Mucosa of rectum (tissue), 2 donors: ENCODE measurements at regions not wholly inside any gene's neighbourhood (a gene's known extent, or its start where the extent isn't known, plus 50 kb on each side); places are given as distances from the start of the nearest gene placed in this dataset.
"Not testable (repeated sequence)": the region's sequence is repeated elsewhere in the genome, so short reads cannot be mapped to it uniquely, and the experiment has no call there.

Experiments
- H3K27ac ChIP-seq, 2 donors: one replicate each; pipeline ENCODE4 v1.7.0; 2013; ENCODE audit warnings: inconsistent platforms in 2 of 2, low read depth in 2 of 2, low read length in 2 of 2
- H3K27me3 ChIP-seq, 2 donors: one replicate each; pipeline ENCODE4 v1.7.0; 2013; ENCODE audit warnings: low read length in 2 of 2; ENCODE audit not compliant: control insufficient read depth in 2 of 2, insufficient read depth in 2 of 2
- H3K36me3 ChIP-seq, 2 donors: one replicate each; pipeline ENCODE4 v1.7.0; 2013; ENCODE audit warnings: low read length in 2 of 2; ENCODE audit not compliant: control insufficient read depth in 2 of 2, insufficient read depth in 2 of 2
- H3K4me1 ChIP-seq, 2 donors: one replicate each; pipeline ENCODE4 v1.7.0; 2013; ENCODE audit warnings: low read length in 2 of 2, mild to moderate bottlenecking in 1 of 2; ENCODE audit not compliant: control insufficient read depth in 2 of 2, insufficient read depth in 2 of 2
- H3K4me3 ChIP-seq, 2 donors: one replicate each; pipeline ENCODE4 v1.7.0; 2013; ENCODE audit warnings: low read length in 2 of 2
- H3K9ac ChIP-seq, 2 donors: one replicate each; pipeline ENCODE4 v1.7.0; 2013; ENCODE audit warnings: low read length in 2 of 2, low read depth in 1 of 2, mild to moderate bottlenecking in 1 of 2
- H3K9me3 ChIP-seq, 2 donors: one replicate each; pipeline ENCODE4 v1.7.0; 2013; ENCODE audit warnings: low read length in 2 of 2; ENCODE audit not compliant: control insufficient read depth in 2 of 2
- donor health status: healthy.
- donor health status: Normal muscosa, but diverticular disease.

GRCh38 chr9:41043433-41043832 is 85.0 kb downstream of the FOXD4L6 start:
- not testable (repeated sequence) for H3K36me3 ChIP-seq, H3K27ac ChIP-seq, H3K27me3 ChIP-seq, H3K4me3 ChIP-seq, H3K9ac ChIP-seq, H3K4me1 ChIP-seq, H3K9me3 ChIP-seq

- not testable (repeated sequence) for H3K9me3 ChIP-seq, H3K36me3 ChIP-seq, H3K4me3 ChIP-seq, H3K27me3 ChIP-seq, H3K4me1 ChIP-seq, H3K9ac ChIP-seq, H3K27ac ChIP-seq
Observed at GRCh38 chr9:41042111-41042510, 86.4 kb downstream of the FOXD4L6 start.

- not testable (repeated sequence) for H3K9me3 ChIP-seq, H3K36me3 ChIP-seq, H3K27me3 ChIP-seq, H3K9ac ChIP-seq, H3K4me1 ChIP-seq, H3K27ac ChIP-seq, H3K4me3 ChIP-seq
Observed at GRCh38 chr9:41040705-41041342, 87.7 kb downstream of the FOXD4L6 start.

- not testable (repeated sequence) for H3K9ac ChIP-seq, H3K27me3 ChIP-seq, H3K4me1 ChIP-seq, H3K27ac ChIP-seq, H3K36me3 ChIP-seq, H3K4me3 ChIP-seq, H3K9me3 ChIP-seq
Observed at GRCh38 chr9:41035276-41035675, 93.2 kb downstream of the FOXD4L6 start.

GRCh38 chr9:41034699-41035197 is 93.7 kb downstream of the FOXD4L6 start:
- not testable (repeated sequence) for H3K27me3 ChIP-seq, H3K27ac ChIP-seq, H3K36me3 ChIP-seq, H3K9ac ChIP-seq, H3K4me3 ChIP-seq, H3K4me1 ChIP-seq, H3K9me3 ChIP-seq

- not testable (repeated sequence) for H3K4me3 ChIP-seq, H3K4me1 ChIP-seq, H3K27me3 ChIP-seq, H3K27ac ChIP-seq, H3K9me3 ChIP-seq, H3K36me3 ChIP-seq, H3K9ac ChIP-seq
Observed at GRCh38 chr9:41033877-41034276, 94.6 kb downstream of the FOXD4L6 start.

- H3K4me1 ChIP-seq, H3K9ac ChIP-seq, H3K36me3 ChIP-seq, H3K4me3 ChIP-seq, H3K27me3 ChIP-seq, H3K27ac ChIP-seq, H3K9me3 ChIP-seq: not testable (repeated sequence)
Observed at GRCh38 chr9:41033360-41033759, 95.1 kb downstream of the FOXD4L6 start.

GRCh38 chr9:41026912-41027676 is 101.4 kb downstream of the FOXD4L6 start:
- not testable (repeated sequence) for H3K9ac ChIP-seq, H3K4me1 ChIP-seq, H3K9me3 ChIP-seq, H3K4me3 ChIP-seq, H3K36me3 ChIP-seq, H3K27me3 ChIP-seq, H3K27ac ChIP-seq

GRCh38 chr9:41022365-41022764 is 106.1 kb downstream of the FOXD4L6 start:
- not testable (repeated sequence) for H3K9me3 ChIP-seq, H3K36me3 ChIP-seq, H3K27ac ChIP-seq, H3K4me3 ChIP-seq, H3K4me1 ChIP-seq, H3K9ac ChIP-seq, H3K27me3 ChIP-seq

- H3K4me3 ChIP-seq, H3K9ac ChIP-seq, H3K36me3 ChIP-seq, H3K9me3 ChIP-seq, H3K27me3 ChIP-seq, H3K4me1 ChIP-seq, H3K27ac ChIP-seq: not testable (repeated sequence)
Observed at GRCh38 chr9:41019858-41020562, 108.5 kb downstream of the FOXD4L6 start.
